GM19351 (cell line): ENCODE measurements at regions not wholly inside any gene's neighbourhood (a gene's known extent, or its start where the extent isn't known, plus 50 kb on each side); places are given as distances from the start of the nearest gene placed in this dataset.
A peak's percentile ranks its signal among the peaks of the same experiment; 100 is the strongest.
"Not testable (repeated sequence)": the region's sequence is repeated elsewhere in the genome, so short reads cannot be mapped to it uniquely, and the experiment has no call there.

Experiments
- ATAC-seq: cut with Tn5 transposase; IDR thresholded peaks from one replicate; pipeline ENCODE4 v1.9.1; 2021; ENCODE audit warnings: mild to moderate bottlenecking, moderate library complexity; ENCODE audit not compliant: unreplicated experiment

DNA sequence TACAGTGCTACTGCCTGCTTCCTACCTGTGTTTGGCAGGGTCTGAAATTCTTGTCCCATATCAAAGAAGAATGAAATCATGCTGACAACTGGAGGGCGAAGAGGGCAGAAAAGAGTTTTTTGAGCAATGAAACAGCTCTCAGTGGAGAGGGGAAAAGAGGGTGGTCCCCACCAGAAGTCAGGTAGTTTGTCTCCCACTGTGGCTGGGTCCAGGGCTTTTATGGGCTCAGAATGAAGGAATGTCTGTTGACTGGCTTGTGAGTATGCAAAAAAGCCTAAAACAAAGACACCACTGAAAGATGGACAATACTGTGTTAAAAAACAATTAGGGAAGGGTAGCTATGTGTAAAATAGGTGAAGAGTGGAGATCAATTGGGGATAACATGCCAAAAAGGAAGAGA is 115.0 kb downstream of the ADAM29 start:
- no peak for ATAC-seq

DNA sequence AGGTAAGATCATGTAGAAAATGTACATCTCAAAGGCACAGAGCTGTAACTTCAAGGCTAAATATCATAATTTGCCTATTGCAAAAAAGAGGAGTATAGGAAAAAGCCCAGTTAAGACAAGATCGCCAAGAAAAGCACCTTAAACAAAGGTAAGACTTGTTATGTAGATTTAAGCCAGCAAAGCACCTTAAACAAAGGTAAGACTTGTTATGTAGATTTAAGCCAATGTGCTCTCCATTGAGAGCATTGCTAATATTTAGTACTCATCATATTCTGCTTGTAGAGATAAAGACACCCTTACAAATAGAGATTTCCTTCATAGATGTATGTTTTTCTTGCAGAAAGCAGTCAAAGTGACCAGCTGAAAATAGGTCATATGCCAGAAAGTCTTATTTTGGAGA is 115.8 kb downstream of the ADAM29 start:
- no peak for ATAC-seq

DNA sequence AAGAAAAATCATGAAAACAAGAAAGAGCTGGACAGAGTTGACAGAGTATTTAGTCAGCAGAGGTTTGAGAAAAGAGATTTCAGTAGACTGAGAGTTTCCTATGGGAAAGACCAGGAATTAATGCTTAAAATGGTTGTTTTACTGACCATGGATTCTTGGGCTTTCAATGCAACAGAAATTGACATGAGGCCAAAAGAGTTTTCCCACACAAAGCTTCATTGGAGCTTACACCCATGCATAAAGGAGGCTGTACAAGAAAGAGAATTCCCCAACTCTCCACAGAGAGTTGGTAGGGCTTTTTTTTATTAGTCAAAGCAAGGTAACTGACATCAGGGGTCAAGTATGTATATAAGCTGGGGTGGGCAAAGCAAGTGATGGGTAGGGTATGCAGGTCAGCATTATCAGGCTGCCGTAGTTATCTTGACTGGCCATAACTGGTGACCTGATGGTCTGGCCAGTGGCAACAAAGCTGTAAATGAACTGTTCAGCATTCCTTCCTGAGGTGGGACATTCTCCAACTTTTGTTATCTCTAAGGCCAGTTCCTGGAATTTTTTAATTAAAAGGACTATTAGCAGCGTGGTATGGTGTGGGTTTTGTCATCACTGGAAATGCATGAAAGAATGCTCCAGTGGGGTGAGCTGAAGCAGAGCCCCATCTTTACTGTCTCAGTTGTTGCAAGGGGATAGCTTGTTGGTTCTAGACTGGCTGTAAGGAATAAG is 117.0 kb downstream of the ADAM29 start:
- ATAC-seq, result no peak

DNA sequence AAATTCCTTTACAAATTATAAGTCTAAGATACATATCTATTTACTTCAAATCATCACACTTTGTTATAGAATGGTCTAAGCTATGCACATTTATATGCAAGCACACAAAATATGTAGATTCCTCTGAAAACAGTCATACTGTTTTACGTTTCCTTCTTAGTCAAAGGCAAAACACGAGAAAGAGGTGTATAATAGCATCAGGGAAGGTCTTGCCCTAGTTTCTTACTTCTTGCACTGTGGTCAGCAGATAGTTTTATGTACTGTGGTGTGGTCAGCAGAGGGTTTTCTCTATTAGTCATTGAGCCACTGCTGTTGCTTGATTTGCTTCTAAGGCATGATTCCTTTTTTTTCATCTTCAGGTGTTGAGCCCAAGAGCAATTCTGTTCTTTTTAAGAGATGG is 117.7 kb downstream of the ADAM29 start:
- peak; percentile 89 for ATAC-seq

DNA sequence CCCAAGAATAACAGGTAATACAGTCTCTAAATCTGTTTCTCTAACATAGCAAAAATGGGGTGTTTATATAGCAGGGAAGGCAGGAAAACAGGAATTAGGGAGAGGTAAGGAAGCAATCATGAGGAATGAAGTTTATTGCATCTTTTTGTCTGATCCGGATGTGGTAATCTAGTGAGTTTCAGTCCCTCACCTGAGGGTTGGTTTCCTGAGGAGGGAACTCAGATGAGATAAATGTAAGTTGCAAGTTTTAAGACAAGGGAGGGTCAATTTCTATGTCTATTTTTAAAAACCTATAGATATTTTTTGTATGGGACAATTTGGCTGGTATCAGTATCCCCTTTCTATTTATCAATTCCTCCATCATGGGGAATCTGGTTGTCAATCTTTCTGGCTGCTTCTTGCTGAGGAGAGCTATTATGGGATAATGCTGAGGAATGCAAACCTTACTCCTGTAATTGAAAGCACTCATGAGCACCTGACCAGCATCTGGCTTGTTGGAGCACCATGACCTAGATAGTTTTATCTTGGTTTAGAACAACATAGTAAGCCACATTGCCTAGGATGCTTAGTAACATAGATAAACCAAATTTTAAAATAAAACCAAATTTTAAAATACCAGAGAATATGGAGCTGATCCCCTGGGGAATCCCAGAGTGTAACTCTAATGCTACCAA is 130.1 kb downstream of the ADAM29 start:
- ATAC-seq, result no peak

DNA sequence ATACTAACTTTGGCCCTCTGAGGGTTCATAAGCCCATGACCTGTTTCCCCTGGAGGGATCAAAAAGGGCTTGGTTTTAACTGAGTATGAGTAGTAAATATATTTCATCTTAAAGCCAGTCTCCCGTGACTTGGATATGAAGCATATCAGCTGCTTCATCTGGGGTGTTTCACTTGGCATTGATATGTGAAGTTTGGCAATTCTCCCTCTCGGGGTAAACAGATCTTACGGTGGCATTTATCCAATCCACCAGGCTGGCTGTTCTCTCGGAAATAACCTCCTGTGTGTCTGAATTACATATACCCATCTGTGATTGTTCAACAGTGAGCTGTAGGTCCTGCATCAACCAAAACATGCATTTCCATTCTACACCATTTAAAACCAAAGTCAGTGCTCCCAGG is 130.7 kb downstream of the ADAM29 start:
- no peak for ATAC-seq

DNA sequence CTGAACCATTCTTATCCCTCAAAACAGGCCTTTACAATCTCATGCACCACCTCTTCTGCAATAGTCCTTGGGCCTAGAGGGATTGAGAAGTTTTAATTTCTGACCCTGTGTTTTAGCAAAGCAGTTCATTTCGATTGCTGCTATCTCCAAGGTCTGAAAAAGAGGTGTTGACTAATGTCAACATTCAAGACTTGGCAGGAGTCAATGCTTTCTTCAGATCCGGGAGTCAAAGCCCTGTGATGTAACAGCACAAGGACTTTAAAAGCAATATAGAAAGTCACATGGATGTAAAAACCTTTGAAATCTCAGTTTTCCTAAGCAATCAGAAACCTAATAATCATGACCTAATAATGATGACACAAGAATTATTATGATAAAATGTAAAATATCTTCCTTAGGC is 133.8 kb downstream of the ADAM29 start:
- ATAC-seq, result no peak

DNA sequence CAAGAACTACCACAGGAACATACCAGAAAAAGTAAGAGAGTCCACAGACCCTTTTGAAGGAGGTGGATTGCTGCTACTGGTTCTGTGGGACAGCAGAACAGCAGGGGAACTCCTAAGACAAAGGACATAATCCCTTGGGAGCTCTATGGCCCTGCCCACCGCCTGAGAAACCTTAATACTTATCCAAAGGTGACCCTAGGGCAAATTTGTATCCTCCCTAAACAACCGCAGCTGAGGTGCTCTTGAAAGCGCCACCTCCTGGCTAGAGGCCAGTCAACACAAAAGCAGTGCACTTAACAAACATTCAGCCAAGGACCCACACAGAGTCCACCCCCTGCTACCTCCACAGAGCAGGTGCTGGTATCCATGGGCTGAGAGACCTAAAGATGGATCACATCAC is 136.8 kb downstream of the ADAM29 start:
- peak; percentile 95 for ATAC-seq

DNA sequence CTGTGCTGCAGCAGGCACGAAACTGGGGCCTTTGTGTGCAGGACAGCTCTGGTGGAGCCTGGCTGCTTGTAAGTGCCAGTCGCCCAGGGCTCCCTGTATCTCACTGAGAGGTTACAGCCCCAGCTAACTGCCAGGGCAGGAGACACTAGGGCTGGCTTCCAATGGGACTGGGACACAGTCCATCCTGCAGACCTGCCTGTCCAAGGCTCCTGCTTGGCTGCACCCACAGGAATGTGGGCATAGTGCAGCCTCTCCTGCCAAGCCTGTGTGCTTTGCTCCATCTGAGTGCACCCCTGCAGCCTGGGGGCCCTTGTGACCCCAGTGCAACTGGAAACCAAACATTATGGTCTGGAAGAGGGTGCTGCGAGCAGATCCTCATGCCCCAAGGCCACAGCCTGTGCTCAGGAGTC is 144.0 kb downstream of the ADAM29 start:
- ATAC-seq, result no peak

DNA sequence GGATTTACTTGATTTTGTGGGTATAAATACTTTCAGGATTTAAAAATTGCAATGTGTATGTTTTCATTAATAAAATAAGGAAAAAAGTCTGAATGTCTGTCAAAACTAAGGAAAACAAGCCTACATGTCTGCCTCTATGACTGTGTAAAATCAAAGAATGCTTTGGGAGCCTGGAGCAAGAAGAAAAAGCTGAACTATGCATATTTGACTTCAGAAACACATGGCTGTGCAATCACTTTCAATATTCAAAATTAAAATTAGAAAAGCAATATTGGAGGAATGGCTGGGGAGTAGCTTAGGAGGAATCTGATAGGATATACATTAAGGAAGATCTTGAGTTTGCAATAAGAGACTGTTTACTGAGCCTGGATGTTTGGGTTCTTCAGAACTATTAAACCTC is 147.1 kb downstream of the ADAM29 start:
- ATAC-seq, result no peak

DNA sequence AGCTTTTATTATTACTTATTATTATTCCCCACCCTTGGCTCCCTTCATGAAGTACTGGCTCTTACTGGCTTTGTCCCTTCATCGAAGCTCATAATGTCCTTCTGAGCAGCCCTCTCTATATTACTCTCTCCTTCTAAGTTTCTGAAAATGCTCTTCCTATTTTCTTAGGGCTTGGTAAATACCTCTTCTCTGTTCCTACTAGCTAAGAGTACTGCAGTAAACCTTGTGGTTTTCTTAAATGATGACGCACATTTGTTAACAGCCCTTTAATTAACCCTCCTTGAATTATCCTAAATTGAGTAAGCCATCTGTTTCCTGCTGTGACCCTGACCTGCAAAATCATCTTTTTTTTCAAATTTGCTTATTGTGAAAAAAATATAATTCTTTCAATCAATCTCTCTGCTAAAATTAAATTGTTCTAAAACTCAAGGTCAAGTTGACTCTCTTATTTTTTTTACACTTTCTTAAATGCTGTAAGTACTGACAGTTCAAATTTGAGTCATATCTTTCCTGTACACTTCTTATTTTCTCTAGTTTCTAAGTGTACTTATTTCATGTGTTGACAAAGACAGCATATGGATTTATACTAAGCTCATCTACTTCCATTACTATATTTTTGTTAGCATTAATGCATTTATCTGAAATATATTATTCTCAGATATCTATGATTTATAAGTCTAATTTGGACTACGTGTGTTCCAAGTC is 148.9 kb downstream of the ADAM29 start:
- ATAC-seq, result peak; percentile 88

DNA sequence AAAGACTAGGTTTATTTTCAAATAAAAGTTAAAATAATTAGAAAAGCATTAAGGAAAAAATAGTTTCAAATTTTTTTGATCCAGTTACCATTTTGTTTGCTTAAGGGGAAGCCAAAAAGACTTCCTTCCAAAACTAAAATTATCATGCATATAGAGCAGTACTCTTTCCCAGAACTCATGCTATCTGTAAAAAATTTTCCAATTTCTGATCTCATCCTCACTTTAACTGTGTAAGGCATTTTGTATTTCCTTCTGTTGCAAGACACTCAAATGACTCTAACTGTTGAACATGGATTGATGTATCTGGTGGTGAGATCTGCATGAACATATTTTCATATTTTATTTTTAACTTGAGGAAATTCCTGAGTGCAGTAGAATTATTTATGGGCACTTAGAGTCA is 150.1 kb downstream of the ADAM29 start:
- no peak for ATAC-seq

DNA sequence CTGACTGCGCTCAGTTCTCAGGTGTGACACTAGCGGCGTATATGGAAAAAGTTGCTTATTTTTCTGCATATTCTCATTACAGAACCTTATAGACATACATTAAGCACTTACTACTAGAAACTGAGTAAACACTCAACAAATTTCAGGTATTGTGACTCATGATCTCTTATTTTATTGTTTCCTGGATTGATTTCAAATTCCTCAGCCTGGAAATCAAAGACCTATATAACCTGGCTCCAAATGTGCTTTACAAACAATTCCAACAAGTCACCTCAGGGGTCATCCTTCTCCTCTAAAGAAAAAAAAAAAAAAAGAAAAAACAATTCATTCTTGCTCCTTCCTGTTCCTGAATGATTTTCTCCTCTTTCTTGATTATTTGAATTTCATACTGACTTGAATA is 152.3 kb downstream of the ADAM29 start:
- no peak for ATAC-seq

DNA sequence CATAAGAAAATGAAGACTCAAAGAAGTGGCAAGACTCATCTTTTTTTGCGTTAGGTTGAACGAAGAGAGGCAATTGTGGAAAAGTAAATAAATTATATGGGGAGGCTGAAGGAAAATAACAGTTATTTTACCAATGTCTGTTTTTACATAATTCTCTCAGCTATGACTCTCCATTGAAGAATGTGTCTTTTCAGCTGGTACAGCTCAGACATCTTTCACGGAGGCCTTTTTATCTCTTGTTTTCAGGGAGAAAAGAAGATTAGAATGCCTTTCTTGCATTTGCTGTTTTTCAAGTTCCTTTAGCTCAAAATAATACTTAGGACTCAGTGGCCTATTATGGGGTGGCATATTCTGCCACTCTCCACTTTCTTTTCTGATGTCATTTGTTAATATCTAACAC is 153.0 kb downstream of the ADAM29 start:
- no peak for ATAC-seq

DNA sequence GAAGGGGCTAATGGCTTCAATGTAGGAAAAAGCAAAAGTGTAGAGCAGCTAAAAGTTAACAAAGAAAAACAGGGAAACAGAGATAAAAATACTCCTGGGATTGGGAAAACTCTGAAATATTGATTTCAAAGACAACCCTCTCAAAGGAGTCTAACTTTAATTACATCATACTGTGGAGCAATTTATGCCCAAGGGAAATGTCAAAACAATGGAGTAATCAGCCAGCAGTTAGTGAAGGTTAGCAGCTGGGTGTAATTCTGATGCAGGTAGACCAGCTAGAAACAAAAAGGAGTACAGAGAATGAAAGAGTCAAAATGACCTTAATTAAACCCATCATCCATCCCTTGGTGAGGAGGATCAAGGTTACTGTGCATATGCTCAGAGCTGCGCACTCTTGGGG is 169.0 kb downstream of the ADAM29 start:
- ATAC-seq, result no peak

DNA sequence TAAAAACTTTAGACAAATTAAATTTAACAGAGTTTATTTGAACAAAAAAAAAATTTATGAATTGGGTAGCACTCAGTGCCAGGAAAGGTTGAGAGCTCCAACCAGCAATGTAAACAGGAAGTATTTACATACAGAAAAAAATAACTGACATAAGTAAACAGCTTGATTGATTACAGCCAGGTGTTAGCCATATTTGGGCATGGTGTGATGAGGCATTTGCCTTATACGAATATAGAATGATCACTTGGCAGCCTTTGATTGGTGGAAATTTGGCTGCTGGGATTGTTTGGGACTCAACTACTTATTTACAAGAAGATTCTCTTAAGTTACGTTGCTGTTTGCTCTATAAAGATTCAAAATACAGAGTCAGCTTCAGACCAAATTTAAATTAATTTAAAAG is 172.0 kb downstream of the ADAM29 start:
- no peak for ATAC-seq

DNA sequence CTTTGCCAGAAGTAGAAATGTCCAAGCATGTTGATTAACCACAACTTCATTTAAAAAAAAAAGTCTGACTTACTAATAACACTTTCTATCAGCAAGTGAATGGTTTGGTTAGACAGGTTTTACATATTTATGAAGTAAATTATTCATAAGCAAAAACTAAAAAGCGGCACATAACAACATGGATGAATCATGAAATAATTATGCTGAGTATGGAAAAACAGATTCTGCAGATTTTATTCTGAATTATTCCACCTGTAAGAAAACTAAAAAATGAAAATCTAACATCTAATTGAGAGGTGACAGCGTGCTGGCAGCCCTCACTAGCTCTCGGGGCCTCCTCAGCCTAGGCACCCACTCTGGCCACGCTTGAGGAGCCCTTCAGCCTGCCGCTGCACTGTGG is 173.5 kb downstream of the ADAM29 start:
- no peak for ATAC-seq

DNA sequence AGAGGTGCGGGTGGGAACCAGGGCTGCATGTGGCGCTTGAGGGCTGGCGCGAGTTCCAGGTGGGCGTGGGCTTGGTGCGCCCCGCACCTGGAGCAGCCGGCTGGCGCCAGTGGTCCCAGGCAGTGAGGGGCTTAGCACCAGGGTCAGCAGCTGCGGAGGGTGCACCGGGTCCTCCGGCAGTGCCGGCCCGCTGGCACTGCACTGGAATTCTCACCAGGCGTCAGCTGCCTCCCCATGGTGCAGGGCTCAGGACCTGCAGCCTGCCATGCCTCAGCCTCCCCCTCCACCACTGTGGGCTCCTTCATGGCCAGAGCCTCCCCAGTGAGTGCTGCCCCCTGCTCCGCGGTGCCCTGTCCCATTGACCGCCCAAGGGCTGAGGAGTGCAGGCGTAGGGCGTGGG is 174.0 kb downstream of the ADAM29 start:
- ATAC-seq, result no peak

DNA sequence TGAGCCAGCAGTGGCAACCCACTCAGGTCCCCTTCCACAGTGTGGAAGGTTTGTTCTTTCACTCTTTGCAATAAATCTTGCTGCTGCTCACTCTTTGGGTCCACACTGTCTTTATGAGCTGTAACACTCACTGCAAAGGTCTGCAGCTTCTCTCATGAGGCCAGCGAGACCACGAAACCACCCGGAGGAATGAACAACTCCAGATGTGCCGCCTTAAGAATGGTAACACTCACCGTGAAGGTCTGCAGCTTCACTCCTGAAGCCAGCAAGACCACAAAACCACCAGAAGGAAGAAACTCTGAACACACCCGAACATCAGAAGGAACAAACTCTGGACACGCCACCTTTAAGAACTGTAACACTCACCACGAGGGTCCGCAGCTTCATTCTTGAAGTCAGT is 174.9 kb downstream of the ADAM29 start:
- not testable (repeated sequence) for ATAC-seq

DNA sequence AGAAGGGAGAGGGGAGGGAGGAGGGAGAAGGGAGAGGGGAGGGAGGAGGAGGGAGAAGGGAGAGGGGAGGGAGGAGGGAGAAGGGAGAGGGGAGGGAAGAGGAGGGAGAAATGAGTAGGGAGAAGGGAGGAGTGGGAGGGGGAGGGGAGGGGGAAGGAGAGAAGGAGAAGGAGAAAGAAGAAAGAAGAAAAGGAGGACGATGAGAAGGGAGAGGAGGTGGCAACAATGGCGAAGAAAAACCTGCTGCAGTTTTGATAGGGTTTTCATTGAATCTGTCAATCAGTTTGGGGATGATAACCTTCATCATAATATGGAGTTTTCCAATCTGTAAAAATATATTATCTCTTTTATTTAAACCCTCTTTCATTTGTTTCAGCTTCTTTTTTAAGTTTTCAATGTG is 185.2 kb downstream of the ADAM29 start:
- no peak for ATAC-seq

DNA sequence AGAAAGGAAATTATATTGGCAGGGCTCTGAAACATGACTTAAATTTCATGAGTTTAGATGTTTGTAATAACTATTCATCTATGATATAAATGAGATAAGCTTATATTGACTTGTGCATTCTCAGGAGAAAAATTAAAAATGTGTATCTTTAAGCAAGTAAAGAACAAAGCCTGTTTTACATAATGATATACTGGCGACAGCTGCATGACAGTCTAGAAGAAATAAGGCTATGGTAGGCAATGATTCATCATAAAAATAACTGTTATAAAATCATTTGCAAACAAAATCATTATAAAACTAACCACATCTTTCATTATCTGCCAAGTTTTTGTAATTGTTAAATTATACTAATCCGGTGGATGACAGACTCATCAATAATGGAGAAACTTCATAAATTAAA is 188.1 kb downstream of the ADAM29 start:
- ATAC-seq, result no peak

DNA sequence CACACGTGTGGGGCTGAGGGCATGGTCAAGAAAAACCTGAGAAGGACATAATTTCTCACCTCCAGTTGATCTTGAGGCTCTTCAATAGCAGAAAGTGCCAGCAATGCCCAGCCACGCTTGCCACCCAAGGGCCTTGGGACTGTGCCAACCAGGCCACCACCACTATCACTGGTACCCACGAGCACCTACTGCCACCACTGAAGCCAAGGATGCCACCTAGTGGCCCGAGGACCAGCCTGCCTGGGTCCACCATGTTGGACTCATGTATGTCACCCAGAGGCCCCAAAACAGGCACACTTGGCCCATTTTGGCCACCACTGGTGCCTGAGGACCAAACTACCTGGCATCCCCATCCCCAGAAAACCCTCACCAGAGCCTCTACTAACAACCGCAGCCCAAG is 191.8 kb downstream of the ADAM29 start:
- peak; percentile 96 for ATAC-seq
